T-cell (primary cell): ENCODE measurements at regions not wholly inside any gene's neighbourhood (a gene's known extent, or its start where the extent isn't known, plus 50 kb on each side); places are given as distances from the start of the nearest gene placed in this dataset.

Source experiments
- ATAC-seq, 4 experiments: fragments of 200-7000 bp in 3 of 4; fragments of 150-1000 bp in 1 of 4; cut with Tn5 transposase; replicated peaks in 1 of 4; 1 replicate in 3 of 4; 2 replicates in 1 of 4; pipeline ENCODE4 v1.10.0; 2021; ENCODE audit warnings: moderate library complexity in 3 of 4, mild to moderate bottlenecking in 2 of 4, moderate number of reproducible peaks in 1 of 4
- CTCF ChIA-PET, 2 donors: fragments of 300-600 bp; sonication (Branson Sonifier 250); formaldehyde crosslinking; loops; one replicate each; lab custom pipeline; 2022; ENCODE audit warnings: antibody characterized with exemption in 2 of 2; lab: Charles Lee
- POLR2A ChIA-PET, 2 donors: fragments of 300-600 bp; sonication (Branson Sonifier 250); formaldehyde crosslinking; loops; one replicate each; lab custom pipeline; 2022; ENCODE audit warnings: antibody characterized with exemption in 2 of 2; lab: Charles Lee
- DNase-seq, 35 experiments: peaks; one replicate each; pipeline versions ENCODE4 v3.0.0 to v3.0.0-alpha.2; 2013 to 2023
- H3K27ac ChIP-seq: one replicate; pipeline ENCODE4 v1.5.1; 2013; ENCODE audit warnings: low read length
- H3K27me3 ChIP-seq, 2 experiments: replicated peaks in 1 of 2; 1 replicate in 1 of 2; 2 replicates in 1 of 2; pipeline versions ENCODE4 v1.6.1 to v1.7.0; 2013; ENCODE audit warnings: low read length in 1 of 2, mixed read lengths in 1 of 2; ENCODE audit not compliant: control insufficient read depth in 2 of 2, insufficient read depth in 2 of 2; ENCODE audit errors: extremely low read depth in 1 of 2
- H3K36me3 ChIP-seq, 2 donors: 1 replicate in 1 of 2; 2 replicates in 1 of 2; pipeline versions ENCODE4 v1.6.1 to v1.7.0; 2013; ENCODE audit warnings: low read length in 1 of 2; ENCODE audit not compliant: control insufficient read depth in 2 of 2, insufficient read depth in 1 of 2; ENCODE audit errors: extremely low read depth in 1 of 2
- H3K4me1 ChIP-seq, 2 experiments: 1 replicate in 1 of 2; 2 replicates in 1 of 2; pipeline versions ENCODE4 v1.6.1 to v1.7.0; 2013; ENCODE audit warnings: low read length in 2 of 2, mixed read lengths in 1 of 2; ENCODE audit not compliant: insufficient read depth in 2 of 2, control insufficient read depth in 1 of 2; ENCODE audit errors: extremely low read depth in 1 of 2
- H3K4me3 ChIP-seq, 2 donors: 1 replicate in 1 of 2; 2 replicates in 1 of 2; pipeline versions ENCODE4 v1.5.1 to v1.7.0; 2013; ENCODE audit warnings: mild to moderate bottlenecking in 2 of 2, low read length in 1 of 2, moderate library complexity in 1 of 2; ENCODE audit not compliant: control insufficient read depth in 1 of 2; ENCODE audit errors: extremely low read depth in 1 of 2
- H3K9me3 ChIP-seq: 2 replicates; pipeline ENCODE4 v1.7.0; 2013
- H3K27ac Mint-ChIP-seq, 2 donors: one replicate each; pipeline ENCODE4 v1.8.0; 2020 to 2021; ENCODE audit warnings: mild to moderate bottlenecking in 2 of 2, mixed read lengths in 2 of 2
- H3K27me3 Mint-ChIP-seq, 2 donors: one replicate each; pipeline ENCODE4 v1.8.0; 2021 to 2022; ENCODE audit warnings: mixed read lengths in 2 of 2
- H3K36me3 Mint-ChIP-seq: one replicate; pipeline ENCODE4 v1.8.0; 2021; ENCODE audit warnings: mixed read lengths
- H3K4me1 Mint-ChIP-seq, 3 donors: one replicate each; pipeline ENCODE4 v1.8.0; 2020 to 2022; ENCODE audit warnings: mixed read lengths in 3 of 3, mild to moderate bottlenecking in 1 of 3
- H3K4me3 Mint-ChIP-seq, 3 donors: one replicate each; pipeline ENCODE4 v1.8.0; 2020 to 2022; ENCODE audit warnings: mild to moderate bottlenecking in 3 of 3, mixed read lengths in 3 of 3, moderate library complexity in 3 of 3
- H3K9me3 Mint-ChIP-seq, 3 donors: one replicate each; pipeline ENCODE4 v1.8.0; 2020 to 2022; ENCODE audit warnings: mixed read lengths in 3 of 3
- WGBS: methylation state at CpG from one replicate; pipeline ENCODE4 v1.1.5; 2013; ENCODE audit warnings: missing lambda C conversion rate; ENCODE audit not compliant: insufficient coverage; 5-methylcytosine and 5-hydroxymethylcytosine counted together

DNA sequence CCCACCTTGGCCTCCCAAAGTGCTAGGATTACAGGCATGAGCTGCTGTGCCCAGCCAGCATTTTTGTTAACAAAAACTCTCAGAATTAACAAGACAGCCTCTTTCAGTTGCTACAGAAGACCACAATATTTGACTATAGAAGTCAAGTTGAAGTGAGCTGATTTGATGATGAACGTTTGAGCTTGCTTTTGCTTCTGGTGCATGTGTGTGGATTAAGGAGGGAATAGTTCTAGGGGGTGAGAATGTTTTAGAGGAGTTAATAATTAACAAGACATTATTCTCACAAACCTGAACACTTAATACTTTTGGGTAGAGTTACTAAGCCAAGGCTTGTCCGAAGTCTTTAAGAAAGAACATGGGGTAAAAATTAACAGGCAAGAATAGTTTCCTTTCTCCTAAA lies 191.6 kb downstream of the TENT4A start:
- DNase-seq, result no peak
- CTCF ChIA-PET, result no interaction called here

DNA sequence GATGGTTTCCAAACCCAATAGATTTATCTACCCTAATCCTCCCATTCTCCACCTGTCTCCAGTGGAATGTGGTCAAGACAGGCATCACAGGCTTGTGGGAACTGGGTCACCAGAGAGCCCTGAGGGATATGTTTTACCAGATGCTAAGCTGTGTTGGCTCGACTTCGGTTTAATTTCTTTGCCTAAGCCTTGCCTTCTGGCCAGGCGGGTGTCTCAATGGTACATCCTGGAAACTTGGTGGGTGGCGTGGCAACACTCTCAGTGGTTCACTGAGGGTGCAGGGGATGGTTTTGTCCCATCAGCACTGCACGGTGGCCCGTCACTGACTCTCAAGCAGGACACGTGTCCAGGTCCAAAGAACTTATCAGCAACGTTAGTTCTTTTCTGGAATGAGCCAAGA lies 192.2 kb downstream of the TENT4A start:
- H3K4me3 Mint-ChIP-seq, result no peak overlapping the region
- DNase-seq, result no peak
- H3K4me1 Mint-ChIP-seq, result no peaks in the 10 kb centered on the region
- Histone ChIP-seq H3K9me3 (no peaks in the 10 kb centered on the region), H3K27me3 (no peaks in the 10 kb centered on the region), H3K4me3 (no peak overlapping the region), H3K4me1 (no peaks in the 10 kb centered on the region), H3K36me3 (no peaks in the 10 kb centered on the region), H3K27ac (no peak overlapping the region)
- POLR2A ChIA-PET, result no interaction called here
- CTCF ChIA-PET, result no interaction called here
- no peaks in the 10 kb centered on the region for H3K9me3 Mint-ChIP-seq
- H3K27me3 Mint-ChIP-seq, result peaks cover 1 to 8% of the 10 kb centered on the region in 2 donors
- H3K27ac Mint-ChIP-seq, result no peak overlapping the region
- no peaks in the 10 kb centered on the region for H3K36me3 Mint-ChIP-seq
- no peak for ATAC-seq
- WGBS, result 69% methylated on average over 6 of the region's 8 CpGs

More for the DNA sequence above, 191.6 kb downstream of the TENT4A start:
- no peak overlapping the region for H3K4me3 Mint-ChIP-seq
- Histone ChIP-seq H3K4me1 (no peaks in the 10 kb centered on the region), H3K27me3 (no peaks in the 10 kb centered on the region), H3K27ac (no peak overlapping the region), H3K36me3 (no peaks in the 10 kb centered on the region), H3K9me3 (no peaks in the 10 kb centered on the region), H3K4me3 (no peak overlapping the region)
- H3K4me1 Mint-ChIP-seq, result no peaks in the 10 kb centered on the region
- no peak overlapping the region for H3K27ac Mint-ChIP-seq
- no peaks in the 10 kb centered on the region for H3K36me3 Mint-ChIP-seq
- no peaks in the 10 kb centered on the region for H3K9me3 Mint-ChIP-seq
- H3K27me3 Mint-ChIP-seq, result peaks cover 1 to 8% of the 10 kb centered on the region in 2 donors
- no CpG with 5 or more reads among the region's 2 CpGs for WGBS
- ATAC-seq, result no peak
- POLR2A ChIA-PET, result interaction anchor here in 1 of 2 donors (0.6 kb wide), 1 partner anchor 77 kb away, joined by 3 read pairs; no protein-coding TSS in a partner anchor

DNA sequence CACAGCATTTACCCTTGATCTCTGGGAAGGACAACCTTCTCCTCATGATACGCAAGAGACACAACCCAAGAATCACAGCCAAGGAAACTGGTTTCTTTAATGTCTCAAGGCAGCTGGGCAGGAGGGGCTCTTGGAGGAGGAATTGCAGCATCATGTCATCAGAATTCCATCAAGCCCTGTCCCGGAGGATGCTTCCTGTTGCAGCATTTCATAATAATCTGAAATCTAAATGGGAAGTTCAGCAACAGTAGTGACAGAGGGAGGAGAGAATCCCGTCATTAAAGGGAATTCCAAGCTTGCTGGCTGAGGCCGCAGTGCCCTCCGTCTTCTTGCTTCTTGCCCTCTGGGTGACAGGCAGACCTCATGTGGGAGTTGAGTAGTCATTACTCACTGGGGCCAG lies 192.7 kb downstream of the TENT4A start:
- Histone ChIP-seq H3K9me3 (no peaks in the 10 kb centered on the region), H3K27me3 (no peaks in the 10 kb centered on the region), H3K27ac (no peak overlapping the region), H3K36me3 (no peaks in the 10 kb centered on the region), H3K4me1 (no peaks in the 10 kb centered on the region), H3K4me3 (no peak overlapping the region)
- no peaks in the 10 kb centered on the region for H3K9me3 Mint-ChIP-seq
- ChIA-PET CTCF (no interaction called here), POLR2A (no interaction called here)
- H3K4me1 Mint-ChIP-seq, result no peaks in the 10 kb centered on the region
- no peak for DNase-seq
- 85% methylated on average over 3 of the region's 5 CpGs for WGBS
- no peaks in the 10 kb centered on the region for H3K36me3 Mint-ChIP-seq
- H3K4me3 Mint-ChIP-seq, result no peak overlapping the region
- no peak overlapping the region for H3K27ac Mint-ChIP-seq
- ATAC-seq, result no peak
- peaks cover 1 to 8% of the 10 kb centered on the region in 2 donors for H3K27me3 Mint-ChIP-seq

DNA sequence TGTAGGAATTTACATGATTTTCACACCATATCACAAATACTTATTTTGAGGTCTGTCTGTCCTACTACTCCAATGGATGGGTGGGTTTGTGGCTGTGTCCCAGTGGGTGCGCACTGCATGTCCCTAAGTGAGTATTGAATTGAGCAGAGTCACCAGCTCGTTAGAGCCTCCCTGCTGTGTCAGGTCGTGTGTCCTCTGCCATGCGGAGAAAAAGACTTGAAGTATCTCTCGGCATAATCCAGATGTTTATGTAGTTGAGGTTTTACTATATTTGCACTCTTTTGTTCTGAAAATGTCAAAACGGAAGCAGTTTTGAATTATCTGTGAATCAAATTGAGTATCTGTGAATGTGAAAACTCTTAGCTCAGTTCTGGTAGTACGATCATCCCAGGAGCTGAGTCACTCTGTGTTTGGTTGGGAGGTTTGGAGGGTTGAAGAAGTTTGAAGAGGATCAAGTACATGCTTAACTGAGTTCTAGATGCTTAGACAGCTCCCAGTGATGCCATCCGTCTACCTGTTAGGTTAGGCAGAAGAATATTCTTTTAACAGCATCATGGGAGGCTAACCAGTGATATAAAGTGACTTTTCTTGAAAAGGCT lies 194.2 kb downstream of the TENT4A start:
- H3K4me1 ChIP-seq, result no peaks in the 10 kb centered on the region
- no peak overlapping the region for H3K27ac ChIP-seq
- H3K36me3 Mint-ChIP-seq, result no peaks in the 10 kb centered on the region
- DNase-seq (no peak), ATAC-seq (no peak)
- no peaks in the 10 kb centered on the region for H3K27me3 ChIP-seq
- POLR2A ChIA-PET, result no interaction called here
- CTCF ChIA-PET, result no interaction called here
- H3K36me3 ChIP-seq, result no peaks in the 10 kb centered on the region
- H3K9me3 ChIP-seq, result no peaks in the 10 kb centered on the region
- no peaks in the 10 kb centered on the region for H3K9me3 Mint-ChIP-seq
- no peak overlapping the region for H3K4me3 Mint-ChIP-seq
- no peak overlapping the region for H3K27ac Mint-ChIP-seq
- 54% methylated on average over 6 of the region's 8 CpGs for WGBS
- peaks cover 1 to 13% of the 10 kb centered on the region in 2 donors for H3K27me3 Mint-ChIP-seq
- no peaks in the 10 kb centered on the region for H3K4me1 Mint-ChIP-seq
- no peak overlapping the region for H3K4me3 ChIP-seq

DNA sequence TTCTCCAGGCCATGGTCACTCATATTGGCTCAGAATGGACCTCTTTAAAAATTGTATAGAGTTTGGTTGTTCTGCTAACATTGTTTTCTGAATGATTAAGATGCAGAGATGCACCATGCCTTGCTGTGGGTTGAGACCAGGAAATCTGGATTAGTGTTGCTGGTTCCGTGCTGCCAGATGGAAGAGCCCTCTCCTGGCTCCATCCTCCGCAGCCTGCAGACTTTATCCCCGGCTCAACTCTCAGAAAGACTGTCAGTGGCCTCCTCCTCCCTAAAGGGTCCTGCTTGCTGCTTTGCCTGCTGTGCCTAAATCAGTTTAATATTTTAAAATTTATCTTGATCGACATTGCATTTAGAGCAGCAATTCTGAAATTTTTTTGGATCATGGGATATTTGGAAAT lies 196.7 kb downstream of the TENT4A start:
- DNase-seq (no peak), ATAC-seq (no peak)
- no peak overlapping the region for H3K27ac ChIP-seq
- H3K4me1 ChIP-seq, result no peaks in the 10 kb centered on the region
- 93% methylated on average over 2 of the region's 4 CpGs for WGBS
- Mint-ChIP-seq H3K9me3 (no peaks in the 10 kb centered on the region), H3K36me3 (no peaks in the 10 kb centered on the region), H3K27me3 (peaks cover 5 to 21% of the 10 kb centered on the region in 2 donors), H3K4me3 (no peak overlapping the region), H3K27ac (no peak overlapping the region), H3K4me1 (no peaks in the 10 kb centered on the region)
- POLR2A ChIA-PET, result no interaction called here
- H3K27me3 ChIP-seq, result no peaks in the 10 kb centered on the region
- H3K4me3 ChIP-seq, result no peak overlapping the region
- CTCF ChIA-PET, result no interaction called here
- H3K9me3 ChIP-seq, result no peaks in the 10 kb centered on the region
- no peaks in the 10 kb centered on the region for H3K36me3 ChIP-seq

DNA sequence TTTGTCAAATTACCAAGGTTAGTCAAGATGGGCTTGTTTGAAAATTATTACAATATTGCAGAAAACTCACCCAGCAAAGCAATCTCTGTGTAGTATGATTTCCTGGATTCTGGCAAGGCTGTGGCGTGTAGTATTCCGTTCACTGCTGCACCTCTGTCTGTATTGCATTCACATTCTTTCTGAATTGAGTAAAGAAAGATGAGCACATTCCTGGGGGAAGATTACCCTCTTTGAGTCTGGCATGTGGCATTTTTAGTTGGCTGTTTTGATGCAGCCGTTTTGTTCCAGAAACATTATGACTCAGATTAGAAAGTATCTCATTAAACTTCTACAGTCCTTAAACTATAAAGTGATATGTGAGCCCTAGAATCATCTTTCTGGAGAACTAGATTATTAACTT lies 197.7 kb downstream of the TENT4A start:
- Mint-ChIP-seq H3K27ac (no peak overlapping the region), H3K4me1 (no peaks in the 10 kb centered on the region), H3K9me3 (peaks cover 0 to 4% (median 0%) of the 10 kb centered on the region in 3 donors), H3K27me3 (peaks cover 7 to 30% of the 10 kb centered on the region in 2 donors), H3K36me3 (no peaks in the 10 kb centered on the region), H3K4me3 (no peak overlapping the region)
- POLR2A ChIA-PET, result interaction anchor here in 1 of 2 donors (0.6 kb wide), 1 partner anchor 1165 kb away, joined by 3 read pairs; no protein-coding TSS in a partner anchor
- H3K9me3 ChIP-seq, result no peaks in the 10 kb centered on the region
- H3K36me3 ChIP-seq, result no peaks in the 10 kb centered on the region
- H3K4me3 ChIP-seq, result no peak overlapping the region
- CTCF ChIA-PET, result no interaction called here
- no CpG with 5 or more reads among the region's 3 CpGs for WGBS
- DNase-seq, result no peak
- H3K27me3 ChIP-seq, result no peaks in the 10 kb centered on the region
- no peaks in the 10 kb centered on the region for H3K4me1 ChIP-seq
- ATAC-seq, result no peak
- H3K27ac ChIP-seq, result no peak overlapping the region

DNA sequence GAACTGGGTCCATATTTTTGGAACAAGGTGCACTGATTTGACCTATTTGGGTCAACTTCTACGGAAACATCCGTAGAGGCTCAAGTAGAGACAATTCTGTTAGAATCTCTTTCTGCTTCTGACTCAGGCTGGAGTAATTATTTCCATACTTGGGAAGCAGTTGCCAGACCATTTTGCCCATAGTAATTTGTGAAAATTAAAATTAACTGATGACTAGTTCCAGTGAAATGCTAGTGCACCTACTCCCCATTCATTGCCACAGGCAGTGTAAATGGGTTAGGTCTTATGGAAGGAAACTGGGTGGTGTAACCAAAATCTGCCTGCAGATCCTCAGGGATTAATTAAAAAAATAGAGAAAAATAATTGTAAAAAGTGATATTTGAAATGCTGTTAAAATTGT lies 201.1 kb downstream of the TENT4A start:
- Mint-ChIP-seq H3K36me3 (no peaks in the 10 kb centered on the region), H3K27me3 (peaks cover 7 to 22% of the 10 kb centered on the region in 2 donors), H3K4me1 (no peaks in the 10 kb centered on the region), H3K9me3 (peaks cover 0 to 4% (median 0%) of the 10 kb centered on the region in 3 donors), H3K27ac (no peak overlapping the region), H3K4me3 (no peak overlapping the region)
- 100% methylated on average over 2 of the region's 2 CpGs for WGBS
- ATAC-seq (no peak), DNase-seq (no peak)
- Histone ChIP-seq H3K4me3 (no peak overlapping the region), H3K36me3 (no peaks in the 10 kb centered on the region), H3K9me3 (no peaks in the 10 kb centered on the region), H3K27ac (no peak overlapping the region), H3K4me1 (no peaks in the 10 kb centered on the region), H3K27me3 (no peaks in the 10 kb centered on the region)
- CTCF ChIA-PET, result no interaction called here
- POLR2A ChIA-PET, result no interaction called here
